IMR-90 (cell line): ENCODE measurements at regions not wholly inside any gene's neighbourhood (a gene's known extent, or its start where the extent isn't known, plus 50 kb on each side); places are given as distances from the start of the nearest gene placed in this dataset.

Experiments
- ATAC-seq: fragments of 200-7000 bp; cut with Tn5 transposase; 2 replicates; pipeline ENCODE4 v1.9.1; 2020; ENCODE audit warnings: low read depth, mild to moderate bottlenecking, moderate library complexity
- BruUV-seq: library from RNA; stranded (reverse); fragments of 400-500 nt; replicated peaks from 2 replicates; lab custom pipeline; 2021; lab: Mats Ljungman, UMichigan
- CTCF ChIA-PET: fragments of 300-600 bp; formaldehyde crosslinking; extraction: SDS; loops from one replicate; lab custom pipeline; 2021; ENCODE audit warnings: antibody characterized with exemption; lab: Yijun Ruan, JAX
- POLR2A ChIA-PET: fragments of 300-600 bp; sonication (Branson Sonifier 250); formaldehyde crosslinking; loops from one replicate; lab custom pipeline; 2022; ENCODE audit warnings: antibody characterized with exemption; ENCODE audit not compliant: unreplicated experiment; lab: Charles Lee
- DNase-seq: peaks from one replicate; pipeline ENCODE4 v3.0.0; 2013
- H2AFZ ChIP-seq: replicated peaks from 2 replicates; pipeline ENCODE3; 2013; ENCODE audit warnings: low read length, mild to moderate bottlenecking; ENCODE audit not compliant: poor library complexity
- H2AK5ac ChIP-seq: 2 replicates; pipeline ENCODE4 v1.6.1; 2013; ENCODE audit warnings: low read depth, low read length, inconsistent platforms
- H2AK9ac ChIP-seq: replicated peaks from 2 replicates; pipeline ENCODE3; 2013; ENCODE audit warnings: mild to moderate bottlenecking, low read depth, low read length, moderate library complexity; ENCODE audit not compliant: poor library complexity
- H2BK120ac ChIP-seq: 2 replicates; pipeline ENCODE4 v1.6.1; 2013; ENCODE audit warnings: low read depth, low read length, inconsistent platforms
- H2BK15ac ChIP-seq: 3 replicates; pipeline ENCODE4 v1.6.1; 2013; ENCODE audit warnings: low read depth, low read length, inconsistent platforms
- H2BK20ac ChIP-seq: 2 replicates; pipeline ENCODE4 v1.6.1; 2013; ENCODE audit warnings: low read depth, mild to moderate bottlenecking, inconsistent platforms, low read length, moderate library complexity
- H2BK5ac ChIP-seq: 2 replicates; pipeline ENCODE4 v1.6.1; 2013; ENCODE audit warnings: mild to moderate bottlenecking, low read depth, low read length, inconsistent platforms; ENCODE audit not compliant: poor library complexity, severe bottlenecking
- H3K14ac ChIP-seq: replicated peaks from 2 replicates; pipeline ENCODE4 v1.6.1; 2013; ENCODE audit warnings: low read depth, low read length, inconsistent platforms
- H3K18ac ChIP-seq: 2 replicates; pipeline ENCODE4 v1.6.1; 2013; ENCODE audit warnings: low read depth, low read length, control low read depth
- H3K23ac ChIP-seq: 2 replicates; pipeline ENCODE4 v1.6.1; 2013; ENCODE audit warnings: low read depth, low read length, inconsistent platforms
- H3K27ac ChIP-seq: 2 replicates; pipeline ENCODE4 v1.5.1; 2013; ENCODE audit warnings: mild to moderate bottlenecking, control low read depth, low read length; ENCODE audit not compliant: insufficient read depth
- H3K27me3 ChIP-seq: 2 replicates; pipeline ENCODE4 v1.6.1; 2013; ENCODE audit warnings: low read length; ENCODE audit not compliant: control insufficient read depth, insufficient read depth
- H3K36me3 ChIP-seq: 2 replicates; pipeline ENCODE4 v1.6.1; 2013; ENCODE audit warnings: low read length, mixed read lengths; ENCODE audit not compliant: control insufficient read depth, insufficient read depth
- H3K4ac ChIP-seq: 2 replicates; pipeline ENCODE4 v1.6.1; 2013; ENCODE audit warnings: low read depth, low read length, inconsistent platforms
- H3K4me1 ChIP-seq: 2 replicates; pipeline ENCODE4 v1.6.1; 2013; ENCODE audit warnings: low read length, mixed read lengths; ENCODE audit not compliant: control insufficient read depth, insufficient read depth
- H3K4me2 ChIP-seq: 2 replicates; pipeline ENCODE4 v1.6.1; 2013; ENCODE audit warnings: low read depth, mild to moderate bottlenecking, control low read depth, low read length, moderate library complexity
- H3K4me3 ChIP-seq: 2 replicates; pipeline ENCODE4 v1.5.1; 2013; ENCODE audit warnings: low read depth, mild to moderate bottlenecking, control low read depth, low read length, moderate library complexity; ENCODE audit not compliant: insufficient read depth
- H3K56ac ChIP-seq: 2 replicates; pipeline ENCODE4 v1.6.1; 2013; ENCODE audit warnings: low read length, inconsistent platforms; ENCODE audit not compliant: insufficient read depth; ENCODE audit errors: extremely low read depth
- H3K79me1 ChIP-seq, 2 experiments: 2 replicates each; pipeline ENCODE4 v1.6.1; 2013; ENCODE audit warnings: low read length in 2 of 2, inconsistent platforms in 1 of 2, low read depth in 1 of 2
- H3K9ac ChIP-seq: 2 replicates; pipeline ENCODE4 v1.6.1; 2013; ENCODE audit warnings: low read depth, low read length, control low read depth
- H3K9me1 ChIP-seq: 2 replicates; pipeline ENCODE4 v1.6.1; 2013; ENCODE audit warnings: low read length, inconsistent platforms; ENCODE audit not compliant: insufficient read depth
- H3K9me3 ChIP-seq: 2 replicates; pipeline ENCODE4 v1.6.1; 2013; ENCODE audit warnings: low read length; ENCODE audit not compliant: control insufficient read depth, insufficient read depth
- H4K20me1 ChIP-seq: 2 replicates; pipeline ENCODE4 v1.6.1; 2013; ENCODE audit warnings: low read length, inconsistent platforms; ENCODE audit not compliant: insufficient read depth
- H4K5ac ChIP-seq: 2 replicates; pipeline ENCODE4 v1.6.1; 2013; ENCODE audit warnings: mild to moderate bottlenecking, low read depth, low read length, control low read depth
- H4K8ac ChIP-seq, 2 experiments: 2 replicates each; pipeline ENCODE4 v1.6.1; 2013; ENCODE audit warnings: low read depth in 2 of 2, low read length in 2 of 2, control low read depth in 1 of 2, inconsistent platforms in 1 of 2
- H4K91ac ChIP-seq: 2 replicates; pipeline ENCODE4 v1.6.1; 2013; ENCODE audit warnings: low read depth, low read length, inconsistent platforms; ENCODE audit not compliant: insufficient read depth
- BHLHE40 ChIP-seq: fragments of 150-350 bp; IDR thresholded peaks from 2 replicates; pipeline ENCODE4 v1.6.1; 2016; ENCODE audit warnings: mild to moderate bottlenecking, low read depth, low read length
- CEBPB ChIP-seq: IDR thresholded peaks from 2 replicates; pipeline ENCODE4 v1.6.1; 2012; ENCODE audit warnings: low read depth, low read length, improper control_type of control experiment
- FOS ChIP-seq: fragments of 150-350 bp; IDR thresholded peaks from 2 replicates; pipeline ENCODE4 v1.6.1; 2016; ENCODE audit warnings: low read depth, low read length
- POLR2A ChIP-seq: IDR thresholded peaks from 2 replicates; pipeline ENCODE4 v1.6.1; 2012; ENCODE audit warnings: mild to moderate bottlenecking, low read depth, low read length
- RFX5 ChIP-seq: IDR thresholded peaks from 2 replicates; pipeline ENCODE4 v1.8.0; 2012; ENCODE audit warnings: low read depth, mild to moderate bottlenecking, low read length, moderate library complexity
- WGBS, 2 experiments: methylation state at CpG; one replicate each; pipeline versions ENCODE4 v1.1.5 to v1.1.7; 2013; ENCODE audit warnings: missing lambda C conversion rate in 2 of 2; ENCODE audit not compliant: insufficient read length in 1 of 2; ENCODE audit errors: extremely low coverage in 2 of 2; 5-methylcytosine and 5-hydroxymethylcytosine counted together
- dilution Hi-C: fragments of 300-500 bp; cut with HindIII; formaldehyde crosslinking; loops from one replicate; pipeline ENCODE4 v1.14.3; 2018; ENCODE audit warnings: low sequenced_read_pairs; ENCODE audit not compliant: unreplicated experiment
- in situ Hi-C: fragments of 300-500 bp; cut with MboI; formaldehyde crosslinking; loops from 3 replicates; pipeline ENCODE4 v1.14.3; 2019; ENCODE audit warnings: low sequenced_read_pairs, inconsistent platforms, mixed read lengths
- intact Hi-C: fragments of 100-400 bp; cut with micrococcal nuclease; formaldehyde crosslinking; loops from 2 replicates; pipeline ENCODE4 v1.10.0; 2022

GRCh38 chr18:46297621-46298020 is 193.4 kb downstream of the HAUS1 start:
- no peak overlapping the region for H2AK9ac ChIP-seq
- dilution Hi-C loops = no loop called here
- H3K27me3 ChIP-seq = peaks cover under 1% of the 10 kb centered on the region; the same call in 1 of the 2 replicates
- H3K9me1 ChIP-seq = no peaks in the 10 kb centered on the region
- H2AFZ ChIP-seq = no peak overlapping the region
- H2BK15ac ChIP-seq = no peak overlapping the region
- no peak overlapping the region for H3K4me3 ChIP-seq
- no peak overlapping the region for H2AK5ac ChIP-seq
- no peaks in the 10 kb centered on the region for H3K36me3 ChIP-seq
- no peak for DNase-seq
- no peak overlapping the region for H3K18ac ChIP-seq
- H3K79me1 ChIP-seq = no peaks in the 10 kb centered on the region
- CTCF ChIA-PET = no interaction called here
- POLR2A ChIA-PET = no interaction called here
- no peak overlapping the region for H3K14ac ChIP-seq
- TF ChIP-seq POLR2A (no peak), BHLHE40 (no peak), FOS (no peak), CEBPB (no peak), RFX5 (no peak)
- BruUV-seq = no TSS peak
- no peak overlapping the region for H3K27ac ChIP-seq
- WGBS, 2 experiments = no CpG with 5 or more reads among the region's 3 CpGs
- H4K91ac ChIP-seq = no peak overlapping the region
- no peaks in the 10 kb centered on the region for H3K4me1 ChIP-seq
- ATAC-seq = no peak
- H2BK20ac ChIP-seq = no peak overlapping the region
- no peak overlapping the region for H2BK120ac ChIP-seq
- H4K20me1 ChIP-seq = no peaks in the 10 kb centered on the region
- no peak overlapping the region for H3K9ac ChIP-seq
- no peak overlapping the region for H3K4ac ChIP-seq
- no peaks in the 10 kb centered on the region for H3K9me3 ChIP-seq
- no peak overlapping the region for H3K4me2 ChIP-seq
- in situ Hi-C loops = loop anchor here (10.0 kb wide), 1 partner anchor 357 kb away; the partner anchor contains the start of gene LOXHD1
- no peak overlapping the region for H3K23ac ChIP-seq
- no peak overlapping the region for H4K8ac ChIP-seq
- intact Hi-C loops = no loop called here
- no peak overlapping the region for H4K5ac ChIP-seq
- no peak overlapping the region for H2BK5ac ChIP-seq
- no peak overlapping the region for H3K56ac ChIP-seq
